OCI-LY1 (cell line): ENCODE measurements at regions not wholly inside any gene's neighbourhood (a gene's known extent, or its start where the extent isn't known, plus 50 kb on each side); places are given as distances from the start of the nearest gene placed in this dataset.

Experiments
- H2AFZ ChIP-seq: fragments of 200-600 bp; sonication (generic), shearing (Covaris generic); 2 replicates; pipeline ENCODE4 v1.6.0; 2014; ENCODE audit warnings: antibody characterized with exemption, mild to moderate bottlenecking, low read length
- H3F3A ChIP-seq: fragments of 200-600 bp; sonication (generic), shearing (Covaris generic); 2 replicates; pipeline ENCODE4 v1.6.0; 2014; ENCODE audit warnings: mild to moderate bottlenecking, antibody characterized with exemption, low read length, moderate library complexity; ENCODE audit not compliant: insufficient read depth
- H3K27ac ChIP-seq: fragments of 200-600 bp; sonication (generic); 2 replicates; pipeline ENCODE4 v1.5.1; 2014; ENCODE audit warnings: low read length, mixed run types, mild to moderate bottlenecking, low read depth; ENCODE audit not compliant: poor library complexity, severe bottlenecking
- H3K27me3 ChIP-seq: fragments of 200-600 bp; sonication (generic); 2 replicates; pipeline ENCODE4 v1.6.0; 2014; ENCODE audit warnings: antibody characterized with exemption, mild to moderate bottlenecking, low read length, moderate library complexity; ENCODE audit not compliant: insufficient read depth
- H3K36me3 ChIP-seq: fragments of 200-600 bp; sonication (generic); 2 replicates; pipeline ENCODE4 v1.6.1; 2014; ENCODE audit warnings: mild to moderate bottlenecking, antibody characterized with exemption, low read length, moderate library complexity, mixed read lengths; ENCODE audit not compliant: insufficient read depth
- H3K4me1 ChIP-seq: fragments of 200-600 bp; sonication (generic); 2 replicates; pipeline ENCODE4 v1.5.1; 2014; ENCODE audit warnings: mild to moderate bottlenecking, low read length, moderate library complexity; ENCODE audit not compliant: insufficient read depth, severe bottlenecking
- H3K4me2 ChIP-seq: fragments of 200-600 bp; sonication (generic), shearing (Covaris generic); 2 replicates; pipeline ENCODE4 v1.6.1; 2014; ENCODE audit warnings: low read length
- H3K4me3 ChIP-seq: fragments of 200-600 bp; sonication (generic); 2 replicates; pipeline ENCODE4 v1.5.1; 2014; ENCODE audit warnings: low read length, low read depth, mild to moderate bottlenecking, mixed read lengths; ENCODE audit not compliant: poor library complexity, severe bottlenecking
- H3K79me2 ChIP-seq: fragments of 200-600 bp; shearing (Covaris generic); 2 replicates; pipeline ENCODE4 v1.6.1; 2016; ENCODE audit warnings: mixed run types, low read length, mixed read lengths; ENCODE audit not compliant: insufficient read depth
- H3K9ac ChIP-seq: fragments of 200-600 bp; sonication (generic), shearing (Covaris generic); 2 replicates; pipeline ENCODE4 v1.6.1; 2014; ENCODE audit warnings: mild to moderate bottlenecking, low read length, mixed read lengths
- H3K9me2 ChIP-seq: fragments of 200-600 bp; sonication (generic), shearing (Covaris generic); 2 replicates; pipeline ENCODE4 v1.6.1; 2014; ENCODE audit warnings: low read depth, mild to moderate bottlenecking, low read length, mixed read lengths
- H3K9me3 ChIP-seq: fragments of 200-600 bp; shearing (Covaris generic); 2 replicates; pipeline ENCODE4 v1.6.1; 2014; ENCODE audit warnings: low read length, mixed read lengths
- H4K20me1 ChIP-seq: fragments of 200-600 bp; sonication (generic), shearing (Covaris generic); 2 replicates; pipeline ENCODE4 v1.6.0; 2016; ENCODE audit warnings: mild to moderate bottlenecking, low read length; ENCODE audit not compliant: insufficient read depth
- CTCF ChIP-seq: fragments of 200-600 bp; sonication (generic), shearing (Covaris generic); IDR thresholded peaks from 2 replicates; pipeline ENCODE4 v1.5.1; 2017; ENCODE audit warnings: mild to moderate bottlenecking, antibody characterized with exemption, low read length, moderate library complexity, mixed read lengths
- EZH2 ChIP-seq: fragments of 200-600 bp; sonication (generic), shearing (Covaris generic); IDR thresholded peaks from 2 replicates; pipeline ENCODE4 v1.8.0; 2017; ENCODE audit warnings: borderline replicate concordance, mixed run types, mild to moderate bottlenecking, antibody characterized with exemption, low read length, moderate library complexity, mixed read lengths

- H3K27ac ChIP-seq = no peak overlapping the region
- no peaks in the 10 kb centered on the region for H3K79me2 ChIP-seq
- no peak overlapping the region for H3K4me3 ChIP-seq
- no peaks in the 10 kb centered on the region for H3K36me3 ChIP-seq
- H3K4me1 ChIP-seq = no peaks in the 10 kb centered on the region
- H4K20me1 ChIP-seq = no peaks in the 10 kb centered on the region
- no peak overlapping the region for H3K4me2 ChIP-seq
- no peak for TF ChIP-seq CTCF
- TF ChIP-seq EZH2 = no peak
- no peaks in the 10 kb centered on the region for H3F3A ChIP-seq
- no peak overlapping the region for H2AFZ ChIP-seq
- no peaks in the 10 kb centered on the region for H3K27me3 ChIP-seq
- H3K9me3 ChIP-seq = no peaks in the 10 kb centered on the region
- no peak overlapping the region for H3K9ac ChIP-seq
- H3K9me2 ChIP-seq = no peaks in the 10 kb centered on the region
Measured at GRCh38 chr22:48748860-48749554, 1078.7 kb downstream of the BRD1 start.

GRCh38 chr22:48748113-48748859 is 1079.4 kb downstream of the BRD1 start:
- H2AFZ ChIP-seq = no peak overlapping the region
- H3K36me3 ChIP-seq = no peaks in the 10 kb centered on the region
- no peak overlapping the region for H3K4me3 ChIP-seq
- no peaks in the 10 kb centered on the region for H3F3A ChIP-seq
- no peak overlapping the region for H3K27ac ChIP-seq
- no peaks in the 10 kb centered on the region for H3K79me2 ChIP-seq
- H3K27me3 ChIP-seq = no peaks in the 10 kb centered on the region
- H3K9me3 ChIP-seq = no peaks in the 10 kb centered on the region
- TF ChIP-seq CTCF (no peak), EZH2 (no peak)
- H3K9ac ChIP-seq = no peak overlapping the region
- no peaks in the 10 kb centered on the region for H4K20me1 ChIP-seq
- H3K4me2 ChIP-seq = no peak overlapping the region
- no peaks in the 10 kb centered on the region for H3K4me1 ChIP-seq
- no peaks in the 10 kb centered on the region for H3K9me2 ChIP-seq

GRCh38 chr22:48746789-48747425 is 1080.8 kb downstream of the BRD1 start:
- no peaks in the 10 kb centered on the region for H3F3A ChIP-seq
- TF ChIP-seq EZH2 = no peak
- no peak for TF ChIP-seq CTCF
- H3K36me3 ChIP-seq = no peaks in the 10 kb centered on the region
- no peaks in the 10 kb centered on the region for H3K9me2 ChIP-seq
- H3K9ac ChIP-seq = no peak overlapping the region
- no peaks in the 10 kb centered on the region for H3K79me2 ChIP-seq
- no peak overlapping the region for H3K4me2 ChIP-seq
- no peaks in the 10 kb centered on the region for H3K9me3 ChIP-seq
- no peak overlapping the region for H3K27ac ChIP-seq
- H2AFZ ChIP-seq = no peak overlapping the region
- H3K27me3 ChIP-seq = no peaks in the 10 kb centered on the region
- H4K20me1 ChIP-seq = no peaks in the 10 kb centered on the region
- no peak overlapping the region for H3K4me3 ChIP-seq
- no peaks in the 10 kb centered on the region for H3K4me1 ChIP-seq
